Right ventricle myocardium superior (tissue), 1 donor: ENCODE measurements at regions not wholly inside any gene's neighbourhood (a gene's known extent, or its start where the extent isn't known, plus 50 kb on each side); places are given as distances from the start of the nearest gene placed in this dataset.
A peak's percentile ranks its signal among the peaks of the same experiment; 100 is the strongest.

Experiments
- ATAC-seq: fragments of 200-7000 bp; cut with Tn5 transposase; one replicate; pipeline ENCODE4 v1.9.1; 2020; ENCODE audit warnings: mild to moderate bottlenecking; ENCODE audit not compliant: poor library complexity
- DNase-seq: peaks from one replicate; pipeline ENCODE4 v3.0.0-alpha.2; 2020
- intact Hi-C: fragments of 100-400 bp; cut with DNase I; formaldehyde crosslinking; loops from one replicate; pipeline ENCODE4 v1.11.2; 2022
- donor health status: DM: no; HTN: yes; CAD: no; lungs with severe emphysema.

DNA sequence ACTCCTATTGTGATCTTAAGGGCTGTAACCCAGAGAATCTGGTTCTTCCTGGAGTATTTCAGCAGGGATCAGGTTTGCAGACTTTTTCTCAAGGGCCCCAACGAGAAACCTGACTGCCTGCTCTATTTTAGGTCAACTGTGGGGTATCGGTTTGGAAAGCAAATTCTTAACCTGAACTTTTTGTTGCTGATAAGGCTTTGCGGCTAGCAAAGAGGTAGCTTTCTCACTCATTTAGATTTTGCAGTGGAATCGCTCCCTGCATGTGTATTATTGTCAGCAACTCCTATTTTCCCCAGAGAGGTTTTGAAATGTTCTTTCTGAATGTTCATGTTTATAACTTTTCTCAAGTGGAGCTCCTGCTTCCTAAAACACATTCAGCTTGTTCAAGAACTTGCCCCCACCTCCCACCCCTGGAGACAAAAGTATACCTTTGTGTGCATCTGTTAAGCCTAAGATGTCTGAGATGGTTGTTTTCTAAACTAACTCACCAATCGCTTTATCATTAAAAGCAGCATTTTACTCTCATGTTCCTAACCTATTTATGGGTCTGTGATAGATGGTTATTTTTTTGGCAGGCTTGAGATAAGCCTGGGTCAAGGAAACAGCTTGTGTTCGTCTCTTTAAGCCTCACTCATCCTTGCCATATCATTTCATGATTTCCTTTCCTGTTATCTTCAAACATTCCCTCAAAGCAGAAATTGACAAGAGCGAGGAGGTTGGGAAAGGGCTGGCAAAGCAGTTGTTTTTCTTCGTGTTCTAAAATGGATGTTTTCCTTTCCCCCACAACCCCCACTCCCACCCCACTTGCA is 129.8 kb downstream of the BAMBI start:
- ATAC-seq, result peak; percentile 69
- intact Hi-C loops, result loop anchor here (10.0 kb wide), 1 partner anchor 122 kb away; no protein-coding TSS in a partner anchor
- no peak for DNase-seq

DNA sequence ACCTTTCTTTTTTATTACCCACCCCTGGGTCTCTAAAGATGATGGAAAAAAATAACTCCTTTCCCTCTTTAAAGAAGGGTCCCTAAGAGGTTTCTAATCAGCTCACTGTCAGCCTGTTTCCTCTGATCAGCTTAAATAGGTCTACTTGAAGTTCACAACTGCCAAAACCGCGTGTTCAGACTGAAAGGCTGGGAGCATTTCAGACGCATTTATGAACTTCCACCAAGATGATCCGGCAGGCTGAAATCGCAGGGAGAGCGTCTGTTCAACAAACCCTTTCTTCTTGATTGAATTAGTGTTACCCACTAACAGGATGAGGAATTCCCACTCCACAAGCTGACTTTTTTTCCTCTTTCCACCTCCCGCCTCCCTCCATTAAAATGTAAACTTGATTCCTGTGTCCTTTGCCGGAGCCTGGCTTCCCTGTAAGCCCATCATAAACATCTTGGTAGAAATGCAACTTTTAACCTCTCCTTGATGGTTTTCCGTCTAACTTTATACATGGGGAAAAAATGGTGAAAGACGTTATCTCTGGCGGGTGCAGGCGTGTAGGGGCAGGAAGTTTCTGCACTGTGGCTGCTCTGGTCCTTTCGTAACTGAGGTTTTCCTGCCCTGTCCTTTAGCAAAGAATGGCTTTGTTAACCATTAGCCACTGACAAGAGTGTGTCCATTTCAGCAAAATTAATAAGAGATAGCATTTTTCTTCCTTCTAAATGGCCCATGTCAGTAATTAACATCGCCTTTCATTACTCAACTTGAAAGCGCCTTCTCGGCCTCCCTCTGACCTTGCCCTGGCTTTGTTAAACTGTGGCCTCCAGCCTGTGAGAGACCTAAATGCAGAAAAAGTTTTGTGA is 130.7 kb downstream of the BAMBI start:
- peak; percentile 60 for ATAC-seq
- intact Hi-C loops, result loop anchor here (10.0 kb wide), 1 partner anchor 123 kb away; no protein-coding TSS in a partner anchor
- DNase-seq, result no peak

DNA sequence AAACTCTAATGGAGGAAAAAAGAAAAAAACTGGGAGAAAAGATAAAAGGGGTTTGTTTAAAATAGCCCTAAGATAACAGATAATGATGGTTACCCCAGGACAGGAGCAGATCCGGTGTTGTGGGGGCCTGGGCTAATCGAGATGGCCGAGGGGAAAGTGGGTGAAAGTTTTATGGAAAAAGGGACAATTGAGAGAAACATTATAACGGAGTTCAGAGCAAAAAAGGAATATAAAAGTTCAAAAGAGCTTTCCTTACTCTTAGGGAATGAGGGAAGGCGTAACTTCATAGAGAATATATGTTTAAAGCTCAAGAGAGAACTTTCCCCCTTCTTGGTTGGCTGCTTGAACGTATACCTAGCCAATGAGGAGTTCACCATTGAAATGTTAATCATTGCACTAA is 131.4 kb downstream of the BAMBI start:
- DNase-seq, result no peak
- ATAC-seq, result no peak
- intact Hi-C loops, result loop anchor here (10.0 kb wide), 1 partner anchor 124 kb away; no protein-coding TSS in a partner anchor

DNA sequence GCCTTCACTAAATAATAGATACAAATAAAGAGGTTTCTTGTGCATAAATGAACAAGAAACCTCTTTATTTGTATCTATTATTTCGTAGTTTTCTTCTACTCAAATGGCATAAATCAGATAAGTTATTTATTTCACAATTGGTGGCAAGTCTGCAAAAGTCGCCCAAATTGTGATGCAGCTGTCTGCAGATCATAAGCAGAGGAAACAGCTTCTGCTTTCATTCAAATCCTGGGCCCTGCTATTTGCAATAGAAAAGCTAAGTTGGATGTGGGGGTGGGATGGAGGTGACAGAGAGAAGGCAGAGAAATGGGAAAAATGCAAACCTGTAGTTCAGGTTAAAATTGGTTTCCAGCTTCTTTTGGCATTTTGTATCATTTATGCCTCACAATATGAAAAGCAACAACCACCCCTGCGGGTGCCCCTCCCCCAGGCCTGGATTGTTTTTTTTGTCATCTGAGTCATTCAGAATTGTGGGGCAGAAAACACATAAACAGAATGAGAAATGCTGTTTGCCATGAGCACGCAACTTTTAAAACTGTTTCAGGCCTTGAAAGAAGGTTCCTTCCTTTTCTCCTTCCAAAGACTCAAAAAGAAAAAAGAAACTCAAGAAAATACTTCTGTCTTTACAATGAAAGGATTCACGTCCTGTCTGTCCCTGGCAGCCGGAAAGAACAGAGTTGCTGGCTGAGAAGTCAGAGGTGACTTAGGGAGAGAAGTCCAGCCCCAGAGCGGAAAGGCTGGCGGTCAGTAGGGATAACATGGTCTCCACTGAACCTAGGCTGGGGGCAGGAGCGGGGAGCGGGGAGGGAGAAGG is 132.9 kb downstream of the BAMBI start:
- intact Hi-C loops, result no loop called here
- ATAC-seq (no peak), DNase-seq (no peak)

DNA sequence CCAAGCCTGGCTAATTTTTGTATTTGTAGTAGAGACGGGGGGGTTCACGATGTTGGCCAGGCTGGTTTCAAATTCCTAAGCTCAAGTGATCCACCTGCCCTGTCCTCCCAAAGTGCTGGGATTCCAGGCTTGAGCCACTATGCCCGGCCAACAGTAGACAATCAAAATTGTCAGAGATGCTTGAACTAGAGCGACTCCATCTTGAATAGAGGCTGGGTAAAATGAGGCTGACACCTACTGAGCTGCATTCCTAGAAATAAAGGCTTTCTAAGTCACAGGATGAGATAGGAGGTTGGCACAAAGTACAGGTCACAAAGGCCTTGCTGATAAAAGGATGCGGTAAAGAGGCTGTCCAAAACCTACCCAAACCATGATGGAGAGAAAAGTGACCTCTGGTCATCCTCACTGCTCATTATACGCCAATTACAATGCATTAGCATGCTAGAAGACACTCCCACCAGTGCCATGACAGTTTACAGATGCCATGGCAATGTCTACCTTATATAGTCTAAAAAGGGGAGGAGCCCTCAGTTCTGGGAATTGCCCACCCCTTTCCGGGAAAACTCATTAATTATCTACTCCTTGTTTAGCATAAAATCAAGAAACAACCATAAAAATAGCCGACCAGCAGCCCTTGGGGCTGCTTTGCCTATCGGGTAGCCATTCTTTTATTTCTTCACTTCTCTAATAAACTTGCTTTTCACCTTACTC is 134.5 kb downstream of the BAMBI start:
- DNase-seq (no peak), ATAC-seq (no peak)
- intact Hi-C loops, result no loop called here

DNA sequence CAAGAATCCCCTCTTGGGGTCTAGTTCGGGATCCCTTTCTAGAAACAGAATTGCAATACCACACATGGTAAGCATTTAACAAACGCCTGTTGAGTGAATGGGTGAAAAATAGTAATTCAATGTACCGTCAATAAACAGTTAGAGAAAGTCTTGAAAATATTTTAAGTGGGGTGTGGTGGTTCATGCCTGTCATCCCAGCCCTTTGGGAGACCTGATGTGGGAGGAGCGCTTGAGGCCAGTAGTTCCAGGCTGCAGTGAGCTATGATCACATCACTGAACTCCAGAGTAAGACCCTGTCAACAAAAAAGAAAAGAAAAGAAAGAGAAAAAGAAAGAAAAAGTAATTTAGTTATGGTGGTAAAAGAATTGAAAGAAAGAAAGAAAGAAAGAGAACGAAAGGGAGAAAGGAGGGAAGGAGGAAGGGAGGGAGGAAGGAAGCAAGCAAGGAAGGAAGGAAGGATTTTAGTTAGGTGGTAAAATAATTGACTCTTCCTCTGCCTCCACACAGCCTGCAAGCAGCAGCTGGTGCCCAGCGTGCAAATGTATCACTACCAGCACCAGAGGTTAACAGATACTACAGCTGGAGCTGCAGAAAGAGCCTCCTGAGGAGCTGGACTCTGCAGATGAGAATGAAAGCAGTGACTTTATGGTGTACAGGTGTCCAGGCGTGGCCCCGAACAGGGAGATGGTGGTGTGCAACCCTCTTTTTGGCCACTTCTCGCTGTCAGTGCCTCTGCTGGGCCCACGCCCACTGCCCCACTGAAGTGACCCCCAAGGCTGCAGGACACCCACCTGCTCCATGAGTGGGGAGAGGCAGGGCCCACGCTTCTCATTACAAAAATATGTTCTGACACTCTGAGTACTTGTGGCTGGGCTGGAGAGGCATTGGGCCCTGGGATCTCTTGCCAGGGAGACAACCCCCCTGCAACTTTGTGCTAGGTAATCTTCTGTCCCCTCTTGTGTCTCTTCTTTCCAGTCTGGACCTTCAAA is 135.4 kb downstream of the BAMBI start:
- intact Hi-C loops, result no loop called here
- no peak for ATAC-seq
- DNase-seq, result no peak

DNA sequence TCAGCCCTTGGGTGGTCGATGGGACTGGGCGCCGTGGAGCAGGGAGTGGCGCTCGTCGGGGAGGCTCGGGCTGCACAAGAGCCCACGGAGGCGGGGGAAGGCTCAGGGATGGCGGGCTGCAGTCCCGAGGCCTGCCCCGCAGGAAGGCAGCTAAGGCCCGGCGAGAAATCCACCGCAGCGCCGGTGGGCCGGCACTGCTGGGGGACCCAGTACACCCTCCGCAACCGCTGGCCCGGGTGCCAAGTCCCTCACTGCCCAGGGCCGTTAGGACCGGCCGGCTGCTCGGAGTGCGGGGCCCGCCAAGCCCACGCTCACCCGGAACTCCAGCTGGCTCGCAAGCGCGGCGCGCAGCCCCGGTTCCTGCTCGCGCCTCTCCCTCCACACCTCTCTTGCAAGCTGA is 138.4 kb downstream of the BAMBI start:
- DNase-seq (no peak), ATAC-seq (no peak)
- intact Hi-C loops, result no loop called here

DNA sequence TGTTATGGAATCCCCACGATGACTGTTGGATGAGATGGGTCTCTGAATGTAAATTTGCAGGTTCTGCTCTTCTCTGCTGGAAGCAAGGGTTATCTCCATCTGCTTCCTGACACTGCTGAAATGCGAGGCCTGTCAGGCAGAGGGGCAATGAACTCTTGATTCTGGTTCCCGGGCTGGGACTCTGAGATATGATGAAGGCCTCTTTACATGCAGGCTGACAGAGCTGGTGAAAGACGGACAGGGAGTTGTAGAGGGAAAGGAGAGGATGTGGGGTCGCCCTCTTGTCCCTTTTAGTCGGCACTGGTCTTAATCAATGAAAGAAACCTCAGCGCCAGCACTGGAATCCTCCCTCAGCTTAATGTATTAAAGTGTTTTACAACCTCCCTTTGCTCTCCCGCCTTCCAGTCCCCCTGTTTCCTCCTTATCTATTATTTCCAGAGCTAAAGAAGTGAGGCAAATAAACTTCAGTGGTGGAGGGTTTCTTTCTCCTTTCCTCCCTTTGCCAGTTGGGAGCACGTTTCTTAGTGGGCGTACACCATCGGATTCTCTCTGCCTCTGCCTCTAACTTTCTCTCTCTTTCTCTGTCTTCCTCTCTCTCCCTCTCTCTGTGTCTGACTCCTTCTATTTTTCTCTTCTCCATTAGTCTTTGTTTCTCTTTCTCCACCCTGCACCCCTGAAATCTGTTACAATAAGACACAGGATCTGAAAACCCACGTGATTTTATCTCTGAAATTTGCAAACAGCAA is 145.6 kb downstream of the BAMBI start:
- DNase-seq (no peak), ATAC-seq (no peak)
- intact Hi-C loops, result no loop called here

DNA sequence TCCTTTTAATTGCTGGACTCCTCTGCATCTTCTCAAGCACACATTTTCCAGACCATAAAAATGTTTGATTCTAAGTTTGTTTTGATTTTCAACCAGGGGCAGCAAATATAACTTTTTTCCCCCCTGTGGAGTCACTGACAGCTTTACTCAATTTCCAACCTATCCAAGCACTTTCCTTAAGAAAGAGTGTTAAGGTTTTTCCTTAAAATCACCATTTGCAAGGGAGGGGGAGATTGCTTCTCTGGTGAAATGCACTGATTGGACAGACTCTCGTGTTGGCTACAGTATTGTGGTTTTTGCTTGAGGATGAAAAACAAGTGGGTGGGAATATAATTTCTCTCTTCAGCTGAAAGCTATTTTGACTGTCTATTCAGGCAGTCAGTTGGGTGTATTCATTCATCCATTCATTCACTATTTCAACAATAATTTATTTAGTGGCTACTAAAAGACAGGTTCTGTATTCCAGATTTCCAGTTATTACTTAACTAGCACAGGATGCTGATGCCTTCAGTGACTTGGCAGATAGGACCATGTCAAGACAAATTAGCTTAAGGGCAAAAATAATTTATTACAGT is 146.3 kb downstream of the BAMBI start:
- intact Hi-C loops, result no loop called here
- DNase-seq (no peak), ATAC-seq (no peak)

DNA sequence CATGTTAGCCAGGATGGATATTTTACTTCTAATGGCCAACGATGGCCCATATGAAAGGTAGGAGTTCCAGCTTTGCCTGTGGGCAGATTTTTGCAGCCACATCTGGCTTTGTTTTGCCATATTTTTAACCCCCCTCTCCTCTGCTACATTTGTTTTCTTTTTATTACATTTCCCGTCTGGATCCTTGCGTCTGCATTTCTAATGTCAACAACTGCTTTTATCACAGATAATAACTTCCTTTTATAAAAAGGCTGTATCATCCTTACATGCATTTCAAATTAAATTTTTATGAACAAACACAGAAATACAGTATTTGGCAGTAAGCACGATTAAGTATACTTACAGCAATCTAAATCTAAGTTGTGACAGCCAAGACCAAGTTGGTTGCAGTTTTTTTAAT is 156.0 kb downstream of the BAMBI start:
- DNase-seq (no peak), ATAC-seq (no peak)
- intact Hi-C loops, result no loop called here

DNA sequence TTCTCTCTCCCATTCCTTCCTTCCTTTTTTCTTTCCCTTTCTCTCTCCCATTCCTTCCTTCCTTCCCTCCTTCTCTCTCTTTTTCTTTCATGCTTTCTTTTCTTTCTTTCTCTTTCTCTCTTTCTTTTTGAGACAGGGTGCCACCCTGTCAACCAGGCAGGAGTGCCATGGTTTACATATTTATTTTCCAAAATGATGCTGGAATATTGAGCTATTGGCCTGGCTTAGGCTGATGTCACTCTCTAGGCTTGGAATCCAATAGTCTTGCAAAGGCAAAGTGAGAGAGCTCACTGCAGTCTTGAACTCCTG is 159.1 kb downstream of the BAMBI start:
- intact Hi-C loops, result no loop called here
- ATAC-seq (no peak), DNase-seq (no peak)

DNA sequence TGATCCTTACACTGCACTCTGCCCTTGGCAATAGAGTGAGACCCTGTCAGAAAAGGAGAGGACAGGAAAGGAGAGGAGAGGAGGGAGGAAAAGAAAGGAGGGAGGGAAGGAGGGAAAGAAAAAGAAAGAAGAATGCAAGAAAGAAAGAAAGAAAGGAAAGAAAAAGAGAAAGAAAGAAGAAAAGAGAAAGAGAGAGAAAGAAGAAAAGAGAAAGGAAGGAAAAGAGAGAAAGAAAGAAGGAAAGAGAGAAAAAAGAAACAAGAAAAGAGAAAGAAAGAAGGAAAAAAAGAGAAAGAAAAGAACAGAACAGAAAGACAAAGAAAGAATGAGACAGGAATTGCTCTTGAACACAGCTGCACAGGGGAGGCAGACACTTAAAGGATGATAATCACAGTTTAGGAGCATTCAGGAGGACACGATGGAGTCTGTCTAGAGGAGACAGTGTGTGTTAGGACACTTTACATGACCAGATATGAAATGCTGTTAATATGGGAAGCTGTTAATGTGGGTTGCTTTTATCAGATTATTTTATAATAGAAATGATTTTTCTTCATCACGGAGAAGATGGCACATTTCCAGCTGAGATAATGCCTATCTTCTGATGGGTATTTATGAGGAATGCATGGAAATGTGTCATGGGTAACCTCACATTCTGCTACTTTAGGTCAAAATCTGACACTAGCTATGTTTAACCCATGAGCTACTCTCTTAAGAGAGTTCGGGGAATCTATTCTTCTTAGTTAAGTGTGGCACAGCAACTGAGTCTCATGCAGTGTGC is 160.5 kb downstream of the BAMBI start:
- DNase-seq (no peak), ATAC-seq (no peak)
- intact Hi-C loops, result no loop called here

DNA sequence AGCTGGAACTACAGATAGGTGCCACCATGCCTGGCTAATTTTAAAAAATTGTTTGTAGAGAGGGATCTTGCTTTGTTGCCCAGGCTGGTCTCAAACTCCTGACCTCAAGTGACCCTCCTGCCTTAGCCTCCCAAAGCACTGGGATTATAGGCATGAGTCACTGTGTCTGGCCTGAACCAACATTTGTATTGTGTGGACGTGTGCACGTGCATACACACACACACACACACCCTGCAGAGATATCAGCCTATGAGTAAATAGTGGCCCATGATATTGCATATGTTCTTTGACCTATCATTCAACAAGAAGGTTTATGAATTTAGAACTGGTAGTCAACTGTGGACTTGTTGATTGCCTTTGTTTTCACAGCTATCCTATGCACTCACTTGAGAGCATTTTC is 161.6 kb downstream of the BAMBI start:
- intact Hi-C loops, result no loop called here
- DNase-seq (no peak), ATAC-seq (peak; percentile 20)

DNA sequence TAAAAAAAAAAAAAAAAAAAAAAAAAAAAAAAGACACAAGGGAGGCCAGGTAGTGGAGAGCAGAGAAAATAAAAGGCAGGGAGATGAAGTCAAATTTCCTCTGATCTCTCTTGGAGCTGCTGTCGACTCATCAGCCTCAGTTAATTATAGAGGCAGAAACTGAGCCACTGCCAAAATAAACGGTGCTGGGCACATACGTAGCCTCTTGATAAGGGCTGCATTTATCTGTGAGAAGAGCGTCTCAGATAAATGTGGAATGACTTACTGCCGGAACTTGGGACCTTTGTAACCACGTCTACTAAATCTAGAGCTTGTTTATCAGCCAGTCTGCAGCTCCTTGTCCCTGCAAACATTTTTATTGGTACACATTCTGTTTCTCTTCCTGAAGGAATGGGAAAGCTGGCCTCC is 162.3 kb downstream of the BAMBI start:
- intact Hi-C loops, result loop anchor here (5.0 kb wide), 1 partner anchor 148 kb away; no protein-coding TSS in a partner anchor
- DNase-seq (peak; percentile 45), ATAC-seq (peak; percentile 93)

DNA sequence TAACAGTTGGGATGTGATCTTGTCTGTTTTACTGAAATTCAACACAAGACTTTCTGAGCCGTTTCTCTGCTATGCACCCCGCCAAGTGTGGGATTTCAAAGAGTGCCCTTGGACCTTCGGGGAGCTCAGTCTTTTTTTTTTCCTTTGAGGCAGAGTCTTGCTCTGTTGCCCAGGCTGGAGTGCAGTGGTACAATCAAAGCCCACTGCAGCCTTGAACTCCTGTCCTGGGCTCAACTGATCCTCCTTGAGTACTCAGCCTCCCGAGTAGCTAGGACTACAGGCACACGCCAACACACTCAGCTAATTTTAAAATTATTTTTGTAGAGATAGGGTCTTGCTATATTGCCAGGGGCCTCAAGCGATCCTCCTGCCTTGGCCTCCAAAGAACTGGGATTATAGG is 162.9 kb downstream of the BAMBI start:
- intact Hi-C loops, result loop anchor here (5.0 kb wide), 1 partner anchor 147 kb away; no protein-coding TSS in a partner anchor
- ATAC-seq (no peak), DNase-seq (no peak)

DNA sequence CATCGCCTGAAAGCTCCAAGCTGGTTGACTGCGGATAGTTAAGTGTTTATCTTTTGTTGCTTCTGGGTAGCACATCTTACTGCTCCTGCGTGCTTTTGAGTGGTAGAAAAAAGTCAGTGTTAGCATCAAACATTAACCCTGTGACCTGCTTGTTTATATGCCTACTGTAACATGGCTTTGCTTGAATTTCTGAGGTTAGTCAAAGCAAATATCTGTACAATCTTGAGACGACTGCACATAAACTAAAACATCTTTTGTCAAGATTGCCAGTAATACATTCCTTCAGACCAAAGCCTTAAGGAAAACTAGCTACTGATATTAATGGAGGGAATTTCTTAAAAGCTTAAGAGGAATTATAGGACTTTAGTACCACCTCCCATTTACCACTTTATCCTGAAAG is 163.7 kb downstream of the BAMBI start:
- ATAC-seq, result no peak
- no peak for DNase-seq
- intact Hi-C loops, result loop anchor here (5.0 kb wide), 1 partner anchor 146 kb away; no protein-coding TSS in a partner anchor
